HCT116 (cell line): ENCODE measurements at regions not wholly inside any gene's neighbourhood (a gene's known extent, or its start where the extent isn't known, plus 50 kb on each side); places are given as distances from the start of the nearest gene placed in this dataset.

Experiments
- CEBPB ChIP-seq: IDR thresholded peaks from 2 replicates; pipeline ENCODE4 v1.6.1; 2012; ENCODE audit warnings: low read depth
- ELF1 ChIP-seq: IDR thresholded peaks from 2 replicates; pipeline ENCODE4 v1.6.1; 2012; ENCODE audit warnings: low read depth, borderline replicate concordance
- EZH2 ChIP-seq: fragments of 200-600 bp; sonication (generic); IDR thresholded peaks from 2 replicates; pipeline ENCODE4 v1.6.1; 2017; ENCODE audit warnings: antibody characterized with exemption, mixed run types
- JUND ChIP-seq: IDR thresholded peaks from 2 replicates; pipeline ENCODE4 v1.6.1; 2012
- POLR2A ChIP-seq: IDR thresholded peaks from 2 replicates; pipeline ENCODE4 v1.7.0; 2011; ENCODE audit warnings: borderline replicate concordance; ENCODE audit not compliant: insufficient read depth, insufficient read length; ENCODE audit errors: extremely low read depth
- POLR2AphosphoS5 ChIP-seq: IDR thresholded peaks from 2 replicates; pipeline ENCODE4 v1.6.1; 2011; ENCODE audit warnings: mild to moderate bottlenecking, low read depth, low read length, moderate library complexity
- RAD21 ChIP-seq: IDR thresholded peaks from 2 replicates; pipeline ENCODE4 v1.6.1; 2012; ENCODE audit warnings: low read depth, mild to moderate bottlenecking
- SP1 ChIP-seq: IDR thresholded peaks from 2 replicates; pipeline ENCODE4 v1.6.1; 2012; ENCODE audit warnings: low read depth
- YY1 ChIP-seq: IDR thresholded peaks from 2 replicates; pipeline ENCODE4 v1.6.1; 2011; ENCODE audit warnings: low read length, low read depth, moderate library complexity, mild to moderate bottlenecking; ENCODE audit not compliant: insufficient replicate concordance; ENCODE audit errors: extremely low read depth
- ZFX ChIP-seq: fragments of 450-650 bp; IDR thresholded peaks from 2 replicates; pipeline ENCODE4 v1.6.1; 2017
- ZNF274 ChIP-seq: fragments of 200-500 bp; sonication (Bioruptor generic); IDR thresholded peaks from 2 replicates; pipeline ENCODE4 v1.6.1; 2014; ENCODE audit warnings: mild to moderate bottlenecking, low read depth, low read length, inconsistent platforms
- TF ChIP-seq, protein P1 (sequence below), 3 experiments: fragments of 200-600 bp in 1 of 3; sonication (generic) in 1 of 3; IDR thresholded peaks in 2 of 3; conservative IDR thresholded peaks in 1 of 3; 2 replicates each; pipeline ENCODE4 v1.5.1; 2012 to 2017; ENCODE audit warnings: low read depth in 2 of 3, low read length in 2 of 3, antibody characterized with exemption in 1 of 3, borderline replicate concordance in 1 of 3, control low read depth in 1 of 3, mild to moderate bottlenecking in 1 of 3, mixed read lengths in 1 of 3, mixed run types in 1 of 3, moderate library complexity in 1 of 3; ENCODE audit not compliant: insufficient read depth in 1 of 3
- TF ChIP-seq, protein P2 (sequence below): IDR thresholded peaks from 2 replicates; pipeline ENCODE4 v1.6.1; 2012; ENCODE audit warnings: low read depth
- TF ChIP-seq, protein P3 (sequence below): IDR thresholded peaks from 2 replicates; pipeline ENCODE4 v1.6.1; 2012

DNA sequence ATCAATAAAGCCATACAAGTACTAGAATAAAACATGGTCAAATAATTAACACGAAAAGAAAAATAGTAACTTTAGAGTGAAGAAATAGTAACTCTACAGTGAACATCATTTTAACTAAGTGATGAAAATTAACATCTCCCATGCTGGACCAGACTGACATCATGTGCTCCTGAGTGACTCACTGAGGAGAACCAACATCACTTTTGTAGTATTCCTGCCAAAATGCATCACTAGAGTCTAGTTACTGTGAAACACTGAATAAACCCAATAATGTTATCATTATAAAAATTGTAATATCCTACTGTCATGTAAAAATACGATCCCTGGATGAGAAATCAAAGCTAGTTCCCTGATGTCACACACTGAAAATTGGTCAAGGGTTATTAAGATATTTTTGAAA, 361.3 kb downstream of the CD109 start:
- TF ChIP-seq EZH2 (no peak), POLR2A (no peak), POLR2AphosphoS5 (no peak), YY1 (no peak), SP1 (no peak), RAD21 (no peak), ZFX (no peak), CEBPB (no peak), ELF1 (no peak), JUND (no peak), ZNF274 (no peak)
- TF ChIP-seq, protein P1, sequence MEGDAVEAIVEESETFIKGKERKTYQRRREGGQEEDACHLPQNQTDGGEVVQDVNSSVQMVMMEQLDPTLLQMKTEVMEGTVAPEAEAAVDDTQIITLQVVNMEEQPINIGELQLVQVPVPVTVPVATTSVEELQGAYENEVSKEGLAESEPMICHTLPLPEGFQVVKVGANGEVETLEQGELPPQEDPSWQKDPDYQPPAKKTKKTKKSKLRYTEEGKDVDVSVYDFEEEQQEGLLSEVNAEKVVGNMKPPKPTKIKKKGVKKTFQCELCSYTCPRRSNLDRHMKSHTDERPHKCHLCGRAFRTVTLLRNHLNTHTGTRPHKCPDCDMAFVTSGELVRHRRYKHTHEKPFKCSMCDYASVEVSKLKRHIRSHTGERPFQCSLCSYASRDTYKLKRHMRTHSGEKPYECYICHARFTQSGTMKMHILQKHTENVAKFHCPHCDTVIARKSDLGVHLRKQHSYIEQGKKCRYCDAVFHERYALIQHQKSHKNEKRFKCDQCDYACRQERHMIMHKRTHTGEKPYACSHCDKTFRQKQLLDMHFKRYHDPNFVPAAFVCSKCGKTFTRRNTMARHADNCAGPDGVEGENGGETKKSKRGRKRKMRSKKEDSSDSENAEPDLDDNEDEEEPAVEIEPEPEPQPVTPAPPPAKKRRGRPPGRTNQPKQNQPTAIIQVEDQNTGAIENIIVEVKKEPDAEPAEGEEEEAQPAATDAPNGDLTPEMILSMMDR (IDR thresholded peaks at IDR 0.05 in 2 of 3, conservative IDR thresholded peaks at IDR 0.05 in 1 of 3; ENCODE audit: borderline replicate concordance in 1 of 3, insufficient read depth in 1 of 3, low read depth in 2 of 3, low read length in 2 of 3): no peak
- TF ChIP-seq, protein P2, sequence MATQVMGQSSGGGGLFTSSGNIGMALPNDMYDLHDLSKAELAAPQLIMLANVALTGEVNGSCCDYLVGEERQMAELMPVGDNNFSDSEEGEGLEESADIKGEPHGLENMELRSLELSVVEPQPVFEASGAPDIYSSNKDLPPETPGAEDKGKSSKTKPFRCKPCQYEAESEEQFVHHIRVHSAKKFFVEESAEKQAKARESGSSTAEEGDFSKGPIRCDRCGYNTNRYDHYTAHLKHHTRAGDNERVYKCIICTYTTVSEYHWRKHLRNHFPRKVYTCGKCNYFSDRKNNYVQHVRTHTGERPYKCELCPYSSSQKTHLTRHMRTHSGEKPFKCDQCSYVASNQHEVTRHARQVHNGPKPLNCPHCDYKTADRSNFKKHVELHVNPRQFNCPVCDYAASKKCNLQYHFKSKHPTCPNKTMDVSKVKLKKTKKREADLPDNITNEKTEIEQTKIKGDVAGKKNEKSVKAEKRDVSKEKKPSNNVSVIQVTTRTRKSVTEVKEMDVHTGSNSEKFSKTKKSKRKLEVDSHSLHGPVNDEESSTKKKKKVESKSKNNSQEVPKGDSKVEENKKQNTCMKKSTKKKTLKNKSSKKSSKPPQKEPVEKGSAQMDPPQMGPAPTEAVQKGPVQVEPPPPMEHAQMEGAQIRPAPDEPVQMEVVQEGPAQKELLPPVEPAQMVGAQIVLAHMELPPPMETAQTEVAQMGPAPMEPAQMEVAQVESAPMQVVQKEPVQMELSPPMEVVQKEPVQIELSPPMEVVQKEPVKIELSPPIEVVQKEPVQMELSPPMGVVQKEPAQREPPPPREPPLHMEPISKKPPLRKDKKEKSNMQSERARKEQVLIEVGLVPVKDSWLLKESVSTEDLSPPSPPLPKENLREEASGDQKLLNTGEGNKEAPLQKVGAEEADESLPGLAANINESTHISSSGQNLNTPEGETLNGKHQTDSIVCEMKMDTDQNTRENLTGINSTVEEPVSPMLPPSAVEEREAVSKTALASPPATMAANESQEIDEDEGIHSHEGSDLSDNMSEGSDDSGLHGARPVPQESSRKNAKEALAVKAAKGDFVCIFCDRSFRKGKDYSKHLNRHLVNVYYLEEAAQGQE: no peak
- TF ChIP-seq, protein P3, sequence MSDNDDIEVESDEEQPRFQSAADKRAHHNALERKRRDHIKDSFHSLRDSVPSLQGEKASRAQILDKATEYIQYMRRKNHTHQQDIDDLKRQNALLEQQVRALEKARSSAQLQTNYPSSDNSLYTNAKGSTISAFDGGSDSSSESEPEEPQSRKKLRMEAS: no peak
